Spleen (tissue), 11 donors: ENCODE measurements at regions not wholly inside any gene's neighbourhood (a gene's known extent, or its start where the extent isn't known, plus 50 kb on each side); places are given as distances from the start of the nearest gene placed in this dataset.

ENCODE experiments used
- DNase-seq: peaks from one replicate; pipeline ENCODE4 v3.0.0-alpha.2; 2020
- H3K27ac ChIP-seq, 8 donors: fragments of 200-600 bp; sonication (generic) in 7 of 8; 1 replicate in 4 of 8; 2 replicates in 4 of 8; pipeline versions ENCODE4 v1.5.0 to v1.8.0; 2016 to 2021; ENCODE audit warnings: inconsistent platforms in 4 of 8, mild to moderate bottlenecking in 4 of 8, moderate library complexity in 1 of 8
- H3K27me3 ChIP-seq, 7 donors: fragments of 200-600 bp; sonication (generic) in 6 of 7; replicated peaks in 1 of 7; 1 replicate in 4 of 7; 2 replicates in 3 of 7; pipeline versions ENCODE4 v1.5.0 to v1.8.0; 2016 to 2021; ENCODE audit warnings: inconsistent platforms in 3 of 7, mild to moderate bottlenecking in 1 of 7
- H3K36me3 ChIP-seq, 6 donors: fragments of 200-600 bp; sonication (generic) in 5 of 6; 1 replicate in 4 of 6; 2 replicates in 2 of 6; pipeline versions ENCODE4 v1.5.0 to v1.8.0; 2016 to 2021; ENCODE audit warnings: inconsistent platforms in 2 of 6
- H3K4me1 ChIP-seq, 6 donors: fragments of 200-600 bp; sonication (generic) in 5 of 6; 1 replicate in 3 of 6; 2 replicates in 3 of 6; pipeline versions ENCODE4 v1.5.0 to v1.8.0; 2016 to 2021; ENCODE audit warnings: inconsistent platforms in 3 of 6
- H3K4me3 ChIP-seq, 8 donors: fragments of 200-600 bp; sonication (generic) in 7 of 8; 1 replicate in 4 of 8; 2 replicates in 4 of 8; pipeline versions ENCODE4 v1.5.0 to v1.8.0; 2016 to 2021; ENCODE audit warnings: inconsistent platforms in 4 of 8, mild to moderate bottlenecking in 4 of 8, moderate library complexity in 2 of 8
- H3K9me3 ChIP-seq, 8 donors: fragments of 200-600 bp; sonication (generic) in 7 of 8; 1 replicate in 4 of 8; 2 replicates in 4 of 8; pipeline versions ENCODE4 v1.5.0 to v1.8.0; 2016 to 2021; ENCODE audit warnings: inconsistent platforms in 4 of 8
- POLR2A ChIP-seq, 3 donors: fragments of 450-650 bp; IDR thresholded peaks; one replicate each; pipeline ENCODE4 v1.5.1; 2017; ENCODE audit warnings: antibody characterized with exemption in 3 of 3, mild to moderate bottlenecking in 1 of 3
- POLR2AphosphoS5 ChIP-seq, 3 donors: sonication (generic); formaldehyde crosslinking; IDR thresholded peaks; one replicate each; pipeline ENCODE4 v1.5.1; 2017; ENCODE audit warnings: antibody characterized with exemption in 3 of 3
- WGBS, 5 donors: extraction: QIAGEN DNeasy Blood & Tissue Kit in 3 of 5; methylation state at CpG; one replicate each; pipeline versions ENCODE4 v1.1.5 to v1.1.7; 2013 to 2018; 5-methylcytosine and 5-hydroxymethylcytosine counted together
- intact Hi-C: fragments of 100-400 bp; cut with DNase I; formaldehyde crosslinking; loops from one replicate; pipeline ENCODE4 v1.15.0; 2023; ENCODE audit warnings: low total_unique reads
- TF ChIP-seq, protein P1 (sequence below), 11 experiments: fragments of 200-600 bp in 7 of 11; fragments of 450-650 bp in 4 of 11; sonication (generic) in 4 of 11; IDR thresholded peaks in 8 of 11; conservative IDR thresholded peaks in 3 of 11; 1 replicate in 7 of 11; 2 replicates in 4 of 11; pipeline versions ENCODE4 v1.4.0 to v1.8.0; 2016 to 2021; ENCODE audit warnings: antibody characterized with exemption in 11 of 11, inconsistent platforms in 4 of 11, mild to moderate bottlenecking in 1 of 11
- donor health status: healthy with polysubstance abuse.
- donor health status: DM: no; HTN: no; CAD: no; lungs with moderate emphysema.
- donor health status: DM: no; HTN: no; CAD: no.
- donor health status: Bipolar disorder and iron deficiency.
- donor health status: healthy.
- donor health status: DM: no; HTN: no; CAD: no.
- donor health status: DM: yes; HTN: yes; CAD: no.

DNA sequence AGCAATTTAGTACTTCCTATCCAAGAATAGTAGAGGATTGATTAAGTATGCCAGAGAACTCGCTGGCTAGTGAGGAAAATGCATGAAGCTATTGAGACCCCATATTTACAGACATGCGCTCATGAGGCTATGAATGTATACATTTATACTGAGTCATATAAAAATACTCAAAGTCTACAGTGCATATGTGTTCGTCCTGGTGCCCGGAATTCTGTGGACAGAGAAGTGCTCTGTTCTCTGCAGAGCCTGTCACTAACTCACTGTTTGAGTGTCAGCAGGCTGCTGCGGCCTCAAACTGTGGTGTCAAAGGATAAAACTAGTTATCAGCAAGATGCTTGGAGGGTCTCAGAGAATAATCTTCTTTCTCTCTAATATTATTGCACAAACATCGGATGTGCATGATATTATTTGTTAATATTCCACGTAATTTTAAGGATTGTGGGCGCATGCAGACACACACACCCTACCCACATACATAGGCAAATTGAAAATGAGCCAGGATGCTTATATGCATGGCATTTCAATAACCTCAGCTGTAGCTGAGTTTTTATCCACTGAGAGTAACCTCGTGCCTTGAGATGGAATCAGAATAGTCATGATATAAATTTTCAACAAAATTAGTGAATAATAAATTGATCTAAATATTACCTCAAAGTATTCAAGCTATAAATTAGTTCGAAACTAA is 50.0 kb upstream of the TSC22D2 start:
- WGBS, 5 donors, result 90 to 94% (median 92%) methylated on average over 10 of the region's 10 CpGs
- TF ChIP-seq, protein P1, sequence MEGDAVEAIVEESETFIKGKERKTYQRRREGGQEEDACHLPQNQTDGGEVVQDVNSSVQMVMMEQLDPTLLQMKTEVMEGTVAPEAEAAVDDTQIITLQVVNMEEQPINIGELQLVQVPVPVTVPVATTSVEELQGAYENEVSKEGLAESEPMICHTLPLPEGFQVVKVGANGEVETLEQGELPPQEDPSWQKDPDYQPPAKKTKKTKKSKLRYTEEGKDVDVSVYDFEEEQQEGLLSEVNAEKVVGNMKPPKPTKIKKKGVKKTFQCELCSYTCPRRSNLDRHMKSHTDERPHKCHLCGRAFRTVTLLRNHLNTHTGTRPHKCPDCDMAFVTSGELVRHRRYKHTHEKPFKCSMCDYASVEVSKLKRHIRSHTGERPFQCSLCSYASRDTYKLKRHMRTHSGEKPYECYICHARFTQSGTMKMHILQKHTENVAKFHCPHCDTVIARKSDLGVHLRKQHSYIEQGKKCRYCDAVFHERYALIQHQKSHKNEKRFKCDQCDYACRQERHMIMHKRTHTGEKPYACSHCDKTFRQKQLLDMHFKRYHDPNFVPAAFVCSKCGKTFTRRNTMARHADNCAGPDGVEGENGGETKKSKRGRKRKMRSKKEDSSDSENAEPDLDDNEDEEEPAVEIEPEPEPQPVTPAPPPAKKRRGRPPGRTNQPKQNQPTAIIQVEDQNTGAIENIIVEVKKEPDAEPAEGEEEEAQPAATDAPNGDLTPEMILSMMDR (IDR thresholded peaks at IDR 0.05 in 8 of 11, conservative IDR thresholded peaks at IDR 0.05 in 3 of 11), result no peak
- TF ChIP-seq POLR2AphosphoS5 (IDR thresholded peaks at IDR 0.05), result no peak
- no peaks in the 10 kb centered on the region for H3K4me1 ChIP-seq
- intact Hi-C loops, result no loop called here
- H3K27ac ChIP-seq, result no peak overlapping the region
- DNase-seq, result no peak
- no peaks in the 10 kb centered on the region for H3K36me3 ChIP-seq
- no peak overlapping the region for H3K4me3 ChIP-seq
- no peaks in the 10 kb centered on the region for H3K27me3 ChIP-seq
- no peaks in the 10 kb centered on the region for H3K9me3 ChIP-seq

DNA sequence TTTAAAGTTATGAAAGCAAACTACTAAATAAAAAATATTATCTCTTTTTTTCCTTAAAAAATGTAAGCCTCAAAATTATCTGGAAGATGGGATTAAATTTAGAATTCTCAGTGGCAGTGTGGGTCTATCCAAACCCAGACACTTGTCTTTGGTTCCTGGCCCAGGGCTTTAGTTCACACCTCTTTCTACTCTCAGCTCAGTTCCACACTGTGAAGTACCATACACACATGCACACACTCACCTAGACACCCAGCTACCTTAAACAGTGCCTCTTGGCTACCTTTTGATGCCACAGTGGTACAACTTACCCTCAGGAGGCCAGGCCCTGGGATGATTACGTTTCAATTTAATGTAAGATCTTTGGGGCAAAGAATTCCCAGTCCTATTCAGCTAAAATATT is 51.0 kb upstream of the TSC22D2 start:
- H3K4me1 ChIP-seq, result no peaks in the 10 kb centered on the region
- TF ChIP-seq POLR2AphosphoS5 (IDR thresholded peaks at IDR 0.05), result no peak
- no peak for TF ChIP-seq POLR2A (IDR thresholded peaks at IDR 0.05)
- TF ChIP-seq, protein P1 (IDR thresholded peaks at IDR 0.05 in 8 of 11, conservative IDR thresholded peaks at IDR 0.05 in 3 of 11), result no peak
- H3K9me3 ChIP-seq, result no peaks in the 10 kb centered on the region
- intact Hi-C loops, result no loop called here
- WGBS, 5 donors, result 86 to 100% (median 93%) methylated on average over 1 of the region's 1 CpG
- DNase-seq, result no peak
- no peaks in the 10 kb centered on the region for H3K27me3 ChIP-seq
- no peak overlapping the region for H3K27ac ChIP-seq
- H3K36me3 ChIP-seq, result no peaks in the 10 kb centered on the region
- no peak overlapping the region for H3K4me3 ChIP-seq

DNA sequence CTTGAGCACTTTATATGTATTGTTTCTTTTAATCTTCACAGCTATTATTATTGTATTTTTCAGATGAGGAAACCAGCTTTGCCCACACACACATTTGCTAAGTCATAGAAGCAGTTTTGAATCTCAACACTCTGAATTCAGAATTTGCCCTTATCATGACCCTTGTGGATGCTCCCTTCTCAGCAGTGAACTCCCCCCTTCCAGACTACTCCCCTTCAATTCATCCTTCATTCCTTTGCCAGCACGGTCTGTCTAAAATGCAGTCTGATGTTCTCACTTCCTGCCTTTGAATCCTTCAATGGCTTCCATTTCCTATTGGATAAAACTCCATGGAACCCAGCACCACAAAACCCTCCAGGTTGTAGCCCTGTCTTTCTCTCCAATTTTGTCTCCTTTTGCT is 52.5 kb upstream of the TSC22D2 start:
- Histone ChIP-seq H3K27me3 (no peaks in the 10 kb centered on the region), H3K36me3 (no peaks in the 10 kb centered on the region), H3K4me1 (no peaks in the 10 kb centered on the region), H3K4me3 (no peak overlapping the region), H3K27ac (no peak overlapping the region), H3K9me3 (no peaks in the 10 kb centered on the region)
- DNase-seq, result no peak
- 65 to 74% (median 69%) methylated on average over 1 of the region's 1 CpG for WGBS, 5 donors
- TF ChIP-seq POLR2A (IDR thresholded peaks at IDR 0.05) (no peak), POLR2AphosphoS5 (IDR thresholded peaks at IDR 0.05) (no peak)
- TF ChIP-seq, protein P1 (IDR thresholded peaks at IDR 0.05 in 8 of 11, conservative IDR thresholded peaks at IDR 0.05 in 3 of 11), result no peak
- intact Hi-C loops, result no loop called here

DNA sequence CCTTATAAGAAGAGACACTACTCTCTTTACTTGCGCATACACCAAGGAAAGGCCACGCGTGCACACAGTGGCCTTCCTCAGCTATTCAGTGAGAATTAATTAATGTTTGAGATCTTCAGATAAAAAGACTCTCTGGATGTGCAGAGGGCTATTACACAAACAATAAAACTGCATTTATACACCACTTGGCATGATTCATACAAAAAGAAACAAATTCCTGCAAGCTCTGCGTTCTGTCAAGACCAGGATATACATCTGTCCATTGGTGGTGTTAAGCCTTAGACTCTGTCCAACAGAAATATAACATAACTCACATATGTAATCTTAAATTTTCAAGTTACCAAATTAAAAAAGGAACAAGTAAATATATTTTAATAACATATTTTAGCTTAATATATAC is 55.2 kb upstream of the TSC22D2 start:
- Histone ChIP-seq H3K9me3 (no peaks in the 10 kb centered on the region), H3K27me3 (no peaks in the 10 kb centered on the region), H3K27ac (no peak overlapping the region), H3K4me1 (no peaks in the 10 kb centered on the region), H3K4me3 (no peak overlapping the region), H3K36me3 (no peaks in the 10 kb centered on the region)
- TF ChIP-seq, protein P1 (IDR thresholded peaks at IDR 0.05 in 8 of 11, conservative IDR thresholded peaks at IDR 0.05 in 3 of 11), result no peak
- no peak for TF ChIP-seq POLR2A (IDR thresholded peaks at IDR 0.05)
- TF ChIP-seq POLR2AphosphoS5 (IDR thresholded peaks at IDR 0.05), result no peak
- intact Hi-C loops, result no loop called here
- no peak for DNase-seq
- WGBS, 5 donors, result 87 to 98% (median 97%) methylated on average over 4 of the region's 4 CpGs
